ENCODE measurements at regions not wholly inside any gene's neighbourhood (a gene's known extent, or its start where the extent isn't known, plus 50 kb on each side); places are given as distances from the start of the nearest gene placed in this dataset.

DNA sequence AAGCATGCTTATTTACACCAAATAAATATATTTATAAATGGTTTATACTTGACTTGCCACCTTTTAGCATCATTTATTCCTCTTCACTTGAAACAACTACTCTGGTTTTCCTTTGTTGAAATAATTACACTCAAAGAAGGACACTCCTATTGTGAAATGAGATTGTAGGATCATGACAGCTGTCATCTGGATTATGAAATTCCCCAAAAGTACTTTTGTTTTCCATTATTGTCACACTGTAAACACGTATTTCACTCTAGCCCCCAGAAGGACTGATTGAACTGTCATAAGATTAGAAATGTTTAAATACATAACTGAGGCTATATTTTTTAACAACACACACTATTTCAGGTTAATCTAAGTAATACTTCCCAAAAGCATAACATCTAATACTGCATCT is 593.8 kb downstream of the LRRIQ3 start:
- TF ChIP-seq CHD2 (IDR thresholded peaks at IDR 0.05; ENCODE audit: low read length, partially characterized antibody): no peak
- TF ChIP-seq, protein P1, sequence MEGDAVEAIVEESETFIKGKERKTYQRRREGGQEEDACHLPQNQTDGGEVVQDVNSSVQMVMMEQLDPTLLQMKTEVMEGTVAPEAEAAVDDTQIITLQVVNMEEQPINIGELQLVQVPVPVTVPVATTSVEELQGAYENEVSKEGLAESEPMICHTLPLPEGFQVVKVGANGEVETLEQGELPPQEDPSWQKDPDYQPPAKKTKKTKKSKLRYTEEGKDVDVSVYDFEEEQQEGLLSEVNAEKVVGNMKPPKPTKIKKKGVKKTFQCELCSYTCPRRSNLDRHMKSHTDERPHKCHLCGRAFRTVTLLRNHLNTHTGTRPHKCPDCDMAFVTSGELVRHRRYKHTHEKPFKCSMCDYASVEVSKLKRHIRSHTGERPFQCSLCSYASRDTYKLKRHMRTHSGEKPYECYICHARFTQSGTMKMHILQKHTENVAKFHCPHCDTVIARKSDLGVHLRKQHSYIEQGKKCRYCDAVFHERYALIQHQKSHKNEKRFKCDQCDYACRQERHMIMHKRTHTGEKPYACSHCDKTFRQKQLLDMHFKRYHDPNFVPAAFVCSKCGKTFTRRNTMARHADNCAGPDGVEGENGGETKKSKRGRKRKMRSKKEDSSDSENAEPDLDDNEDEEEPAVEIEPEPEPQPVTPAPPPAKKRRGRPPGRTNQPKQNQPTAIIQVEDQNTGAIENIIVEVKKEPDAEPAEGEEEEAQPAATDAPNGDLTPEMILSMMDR (IDR thresholded peaks at IDR 0.05): no peak
- TF ChIP-seq ESRRA (IDR thresholded peaks at IDR 0.05; ENCODE audit: borderline replicate concordance, low read length): no peak
- TF ChIP-seq POLR2A (IDR thresholded peaks at IDR 0.05; ENCODE audit: low read length): no peak
- no peak for TF ChIP-seq EP300 (IDR thresholded peaks at IDR 0.05)
- TF ChIP-seq SMC3 (IDR thresholded peaks at IDR 0.05): no peak
- TF ChIP-seq, protein P2, sequence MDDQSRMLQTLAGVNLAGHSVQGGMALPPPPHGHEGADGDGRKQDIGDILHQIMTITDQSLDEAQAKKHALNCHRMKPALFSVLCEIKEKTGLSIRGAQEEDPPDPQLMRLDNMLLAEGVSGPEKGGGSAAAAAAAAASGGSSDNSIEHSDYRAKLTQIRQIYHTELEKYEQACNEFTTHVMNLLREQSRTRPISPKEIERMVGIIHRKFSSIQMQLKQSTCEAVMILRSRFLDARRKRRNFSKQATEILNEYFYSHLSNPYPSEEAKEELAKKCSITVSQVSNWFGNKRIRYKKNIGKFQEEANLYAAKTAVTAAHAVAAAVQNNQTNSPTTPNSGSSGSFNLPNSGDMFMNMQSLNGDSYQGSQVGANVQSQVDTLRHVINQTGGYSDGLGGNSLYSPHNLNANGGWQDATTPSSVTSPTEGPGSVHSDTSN (IDR thresholded peaks at IDR 0.05): no peak
- TF ChIP-seq ZNF302 (CRISPR knock-in tag; IDR thresholded peaks at IDR 0.05): no peak
- TF ChIP-seq, protein P3, sequence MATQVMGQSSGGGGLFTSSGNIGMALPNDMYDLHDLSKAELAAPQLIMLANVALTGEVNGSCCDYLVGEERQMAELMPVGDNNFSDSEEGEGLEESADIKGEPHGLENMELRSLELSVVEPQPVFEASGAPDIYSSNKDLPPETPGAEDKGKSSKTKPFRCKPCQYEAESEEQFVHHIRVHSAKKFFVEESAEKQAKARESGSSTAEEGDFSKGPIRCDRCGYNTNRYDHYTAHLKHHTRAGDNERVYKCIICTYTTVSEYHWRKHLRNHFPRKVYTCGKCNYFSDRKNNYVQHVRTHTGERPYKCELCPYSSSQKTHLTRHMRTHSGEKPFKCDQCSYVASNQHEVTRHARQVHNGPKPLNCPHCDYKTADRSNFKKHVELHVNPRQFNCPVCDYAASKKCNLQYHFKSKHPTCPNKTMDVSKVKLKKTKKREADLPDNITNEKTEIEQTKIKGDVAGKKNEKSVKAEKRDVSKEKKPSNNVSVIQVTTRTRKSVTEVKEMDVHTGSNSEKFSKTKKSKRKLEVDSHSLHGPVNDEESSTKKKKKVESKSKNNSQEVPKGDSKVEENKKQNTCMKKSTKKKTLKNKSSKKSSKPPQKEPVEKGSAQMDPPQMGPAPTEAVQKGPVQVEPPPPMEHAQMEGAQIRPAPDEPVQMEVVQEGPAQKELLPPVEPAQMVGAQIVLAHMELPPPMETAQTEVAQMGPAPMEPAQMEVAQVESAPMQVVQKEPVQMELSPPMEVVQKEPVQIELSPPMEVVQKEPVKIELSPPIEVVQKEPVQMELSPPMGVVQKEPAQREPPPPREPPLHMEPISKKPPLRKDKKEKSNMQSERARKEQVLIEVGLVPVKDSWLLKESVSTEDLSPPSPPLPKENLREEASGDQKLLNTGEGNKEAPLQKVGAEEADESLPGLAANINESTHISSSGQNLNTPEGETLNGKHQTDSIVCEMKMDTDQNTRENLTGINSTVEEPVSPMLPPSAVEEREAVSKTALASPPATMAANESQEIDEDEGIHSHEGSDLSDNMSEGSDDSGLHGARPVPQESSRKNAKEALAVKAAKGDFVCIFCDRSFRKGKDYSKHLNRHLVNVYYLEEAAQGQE (IDR thresholded peaks at IDR 0.05): no peak
- TF ChIP-seq MAX (IDR thresholded peaks at IDR 0.05): no peak
- TF ChIP-seq MAFK (IDR thresholded peaks at IDR 0.05; ENCODE audit: partially characterized antibody): no peak
- TF ChIP-seq KDM1A (IDR thresholded peaks at IDR 0.05; ENCODE audit: low read depth): no peak
